ENCODE measurements at regions not wholly inside any gene's neighbourhood (a gene's known extent, or its start where the extent isn't known, plus 50 kb on each side); places are given as distances from the start of the nearest gene placed in this dataset.

DNA sequence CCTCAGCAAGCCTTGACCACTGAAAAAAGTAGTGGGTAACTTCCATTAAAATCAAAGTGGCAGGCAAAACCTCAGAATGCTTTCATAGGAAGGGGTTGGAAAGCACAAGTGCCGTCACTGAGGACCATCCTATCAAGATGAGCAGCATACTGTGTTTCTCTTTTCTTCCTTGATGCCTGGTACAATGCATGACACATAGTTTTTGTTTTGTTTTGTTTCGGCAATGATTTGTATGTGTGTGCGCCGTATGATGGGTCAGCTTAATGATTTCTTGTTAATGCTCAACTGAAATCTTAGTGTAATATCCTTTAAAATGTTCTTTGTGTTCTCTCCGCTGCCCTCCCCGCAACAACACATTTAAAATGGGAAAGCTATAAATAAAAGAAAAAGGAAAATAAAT is 476.4 kb upstream of the KCNMB2 start:
- DNase-seq (ENCODE audit: low spot score): no peak

DNA sequence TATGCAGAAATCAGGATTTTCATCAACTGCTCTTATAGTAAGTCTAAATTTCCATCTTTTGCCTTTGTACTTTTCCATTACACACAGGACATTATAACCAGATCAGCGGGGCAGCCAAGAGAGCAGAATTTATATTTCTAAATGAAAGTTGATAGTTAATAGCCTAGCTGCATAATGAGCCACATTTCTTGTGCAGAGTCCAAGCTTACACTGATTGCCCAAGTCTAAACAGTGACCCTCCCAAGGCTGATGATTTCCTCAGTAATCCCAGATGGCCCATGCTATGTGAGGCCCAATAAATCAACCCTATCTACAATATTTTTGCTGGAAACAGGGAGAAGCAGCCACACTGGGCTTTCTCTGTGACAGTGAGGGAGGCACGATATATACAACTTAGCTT is 475.8 kb upstream of the KCNMB2 start:
- DNase-seq (ENCODE audit: low spot score): peak; percentile 71

DNA sequence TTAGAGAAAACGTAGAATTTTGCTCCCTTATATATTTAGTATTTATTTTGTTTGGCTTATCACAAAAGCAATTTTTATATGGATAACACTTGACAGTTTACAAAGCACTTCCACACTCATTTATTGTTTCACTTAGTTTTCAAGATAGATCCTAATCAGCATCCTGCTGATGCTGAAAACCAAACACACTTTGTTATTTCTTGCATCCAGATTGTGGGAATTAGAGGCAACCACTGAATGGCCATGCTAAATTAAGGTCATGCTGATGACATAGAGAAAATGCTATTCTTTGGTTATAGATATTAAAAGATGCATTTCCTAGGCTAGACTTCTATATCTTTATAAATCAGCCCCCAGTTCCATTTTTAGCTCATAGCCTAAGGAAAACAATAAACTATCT is 474.1 kb upstream of the KCNMB2 start:
- DNase-seq (ENCODE audit: low spot score): no peak

DNA sequence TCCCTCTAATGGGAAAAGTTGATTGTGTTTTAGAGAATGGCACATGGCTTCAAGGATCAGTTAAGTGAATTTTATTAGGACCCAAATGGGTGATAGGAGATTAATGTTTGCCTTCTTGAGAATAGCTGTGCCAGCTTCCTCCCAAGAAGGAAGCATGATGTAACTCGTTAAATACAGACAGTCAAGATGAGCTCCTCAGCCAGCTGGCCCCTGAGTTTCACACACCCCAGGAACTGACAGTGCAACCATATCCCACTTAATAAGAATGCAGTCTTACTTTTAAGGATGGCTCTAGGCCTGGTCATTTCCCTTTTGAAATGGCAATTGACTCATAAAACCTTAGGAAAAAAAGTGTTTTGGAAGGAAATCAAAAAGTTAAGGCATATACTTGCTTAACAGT is 472.8 kb upstream of the KCNMB2 start:
- peak; percentile 44 for DNase-seq (ENCODE audit: low spot score)

DNA sequence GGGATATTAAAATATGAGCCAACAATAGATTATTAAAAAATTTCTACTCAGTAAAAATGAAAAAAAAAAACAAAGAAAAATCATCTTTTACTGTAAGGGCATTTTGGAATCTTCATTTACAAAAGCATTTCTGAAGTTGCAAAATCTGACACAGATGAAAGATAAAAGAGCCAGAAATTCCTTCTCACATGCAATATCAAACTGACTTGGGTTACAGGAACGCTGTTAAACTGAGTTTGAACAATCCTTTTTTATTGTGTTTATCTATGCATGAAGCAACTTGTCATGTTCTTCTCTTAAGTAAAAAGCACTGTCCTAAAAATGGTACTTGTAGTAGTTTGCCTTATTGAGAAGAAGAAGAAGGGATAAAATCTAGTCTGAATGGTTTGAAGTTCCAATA is 468.5 kb upstream of the KCNMB2 start:
- peak; percentile 37 for DNase-seq (ENCODE audit: low spot score)

DNA sequence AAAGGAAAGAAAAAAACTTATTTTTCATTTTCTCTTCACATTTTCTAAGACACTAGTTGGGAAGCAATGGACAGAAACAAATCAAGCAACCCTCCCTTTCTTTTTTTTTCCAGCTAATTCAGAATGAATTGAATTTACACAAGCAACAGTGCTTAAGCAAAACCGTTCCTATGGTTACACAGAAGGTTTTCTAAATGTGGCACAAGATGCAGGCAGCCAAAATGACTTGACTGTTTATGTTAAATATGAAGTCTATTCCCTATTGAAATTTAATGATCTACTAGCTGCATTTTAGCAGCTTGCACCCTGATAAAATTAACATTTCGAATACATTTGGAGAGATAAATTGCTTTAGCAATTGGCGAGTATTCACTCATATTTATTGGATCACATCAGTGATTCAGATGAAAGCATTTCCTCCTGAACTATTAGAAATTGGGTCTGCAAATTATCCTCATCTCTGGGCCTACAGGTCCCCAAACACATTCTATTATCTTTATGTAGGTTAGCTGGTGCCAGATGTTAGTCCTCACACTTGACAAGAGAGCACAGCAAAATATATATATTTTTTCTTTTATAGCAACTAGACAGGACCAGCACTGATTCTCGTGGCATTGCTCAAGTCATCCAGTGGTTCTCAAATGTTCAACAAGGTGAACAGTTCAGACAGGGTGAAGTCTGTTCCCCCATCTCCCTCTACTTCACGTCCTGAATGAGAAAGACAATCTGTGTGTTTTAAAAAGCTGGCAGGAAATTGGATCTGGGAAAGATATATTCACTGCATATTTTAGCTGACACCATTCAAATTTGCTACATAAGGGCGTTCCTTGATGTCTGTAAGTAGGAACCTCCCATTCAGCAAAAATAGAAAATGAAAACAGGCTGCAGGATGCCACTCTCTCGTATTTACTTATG is 463.6 kb upstream of the KCNMB2 start:
- DNase-seq (ENCODE audit: low spot score): no peak

DNA sequence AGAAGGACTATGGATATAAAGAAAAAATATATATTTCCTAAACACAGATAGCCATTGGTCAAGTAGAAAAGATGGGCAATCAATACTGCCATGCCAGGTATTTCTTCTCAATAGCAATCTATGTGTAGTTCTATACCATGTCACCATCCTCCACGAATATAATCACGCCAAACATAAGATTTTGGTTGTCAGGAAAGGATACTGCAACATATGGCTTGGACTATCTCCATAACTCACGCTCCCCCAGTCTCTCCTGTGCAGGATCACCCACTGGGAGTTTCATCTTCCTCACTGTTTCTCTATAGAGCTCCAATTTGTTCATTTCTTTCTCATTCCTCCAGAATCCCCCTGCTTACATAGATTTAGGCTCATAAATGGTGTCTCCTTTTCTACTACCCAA is 462.9 kb upstream of the KCNMB2 start:
- DNase-seq (ENCODE audit: low spot score): no peak

DNA sequence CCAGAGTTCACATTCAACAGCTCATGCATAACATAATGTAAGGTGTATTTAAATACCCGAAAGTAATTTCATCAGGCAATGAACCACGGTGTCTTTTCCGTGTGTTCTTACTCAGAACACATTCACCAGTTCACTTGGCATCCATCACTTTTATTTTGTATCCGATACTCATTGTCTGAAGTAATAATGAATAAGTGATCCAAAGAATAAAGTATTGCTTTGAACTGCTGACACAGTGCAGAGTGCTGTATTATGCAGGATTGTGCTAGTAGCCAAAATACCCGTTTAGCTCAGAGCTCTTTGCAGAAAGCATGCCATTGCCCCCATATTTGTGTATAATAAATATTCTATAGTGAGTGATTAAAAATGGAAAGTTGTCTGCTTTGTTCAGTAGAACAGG is 460.9 kb upstream of the KCNMB2 start:
- DNase-seq (ENCODE audit: low spot score): no peak

DNA sequence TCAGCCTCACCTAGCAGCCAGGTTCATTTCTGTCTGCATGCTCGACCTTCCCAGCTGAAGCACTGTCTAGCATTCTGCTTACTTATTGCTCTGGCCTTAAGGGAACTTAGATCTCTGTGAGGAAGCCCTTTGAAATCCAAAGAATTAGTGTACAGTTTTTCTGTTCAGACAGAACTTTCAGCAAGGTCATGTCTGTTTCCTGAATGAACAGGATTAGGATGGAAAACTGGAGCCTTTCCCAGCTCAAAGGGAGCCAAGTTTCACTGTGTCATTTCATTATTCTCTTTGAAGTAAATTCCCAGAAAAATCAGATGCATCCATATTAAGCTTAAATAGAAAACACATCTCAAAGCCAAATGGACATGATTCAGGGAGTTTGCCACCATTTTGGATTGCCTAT is 457.3 kb upstream of the KCNMB2 start:
- DNase-seq (ENCODE audit: low spot score): peak; percentile 12

DNA sequence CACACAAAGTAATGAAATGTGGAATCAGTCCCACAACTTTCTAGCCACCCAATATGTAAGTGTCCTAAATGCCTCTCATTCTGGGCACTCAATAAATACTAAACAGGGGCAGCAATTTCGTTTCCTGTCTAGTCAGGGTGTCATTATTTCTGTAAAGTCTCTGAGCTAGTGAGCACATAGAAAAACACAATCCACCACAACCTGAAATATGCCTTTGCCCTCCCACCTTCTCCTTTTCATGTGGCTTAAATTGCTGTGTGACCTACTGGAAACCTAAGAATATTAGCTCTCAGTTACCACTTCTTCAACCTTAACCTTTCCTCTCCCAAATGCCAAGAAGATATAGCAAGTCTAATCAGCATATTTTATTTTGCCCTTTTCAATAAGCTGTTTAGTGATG is 456.3 kb upstream of the KCNMB2 start:
- DNase-seq (ENCODE audit: low spot score): no peak

DNA sequence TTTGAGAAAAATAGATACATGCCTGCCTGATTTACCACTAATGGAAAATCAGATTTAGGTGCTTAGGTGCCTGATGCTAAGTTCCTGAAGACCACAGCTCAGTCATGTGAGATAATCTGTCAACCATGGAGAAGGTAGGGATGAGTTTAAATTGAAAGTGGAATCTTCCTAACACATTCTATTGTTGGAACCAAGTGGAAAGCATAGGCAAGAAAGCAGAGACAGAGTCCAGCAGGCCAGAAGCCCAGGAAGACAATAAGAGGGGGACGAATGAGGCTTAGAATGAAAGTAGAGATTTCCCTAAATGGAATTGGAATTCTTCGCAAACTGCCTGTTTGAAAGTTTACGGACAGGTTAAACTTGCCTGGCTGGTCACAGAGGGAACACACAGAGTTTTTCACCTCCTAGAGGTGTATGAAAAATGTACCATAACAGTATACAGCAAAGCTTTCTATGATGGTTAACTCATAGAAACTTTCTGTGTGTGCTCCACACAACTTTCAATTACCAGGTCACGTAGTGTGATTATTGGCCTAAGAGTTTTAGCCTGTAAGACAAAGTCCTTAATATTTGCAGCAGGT is 453.8 kb upstream of the KCNMB2 start:
- DNase-seq (ENCODE audit: low spot score): no peak

DNA sequence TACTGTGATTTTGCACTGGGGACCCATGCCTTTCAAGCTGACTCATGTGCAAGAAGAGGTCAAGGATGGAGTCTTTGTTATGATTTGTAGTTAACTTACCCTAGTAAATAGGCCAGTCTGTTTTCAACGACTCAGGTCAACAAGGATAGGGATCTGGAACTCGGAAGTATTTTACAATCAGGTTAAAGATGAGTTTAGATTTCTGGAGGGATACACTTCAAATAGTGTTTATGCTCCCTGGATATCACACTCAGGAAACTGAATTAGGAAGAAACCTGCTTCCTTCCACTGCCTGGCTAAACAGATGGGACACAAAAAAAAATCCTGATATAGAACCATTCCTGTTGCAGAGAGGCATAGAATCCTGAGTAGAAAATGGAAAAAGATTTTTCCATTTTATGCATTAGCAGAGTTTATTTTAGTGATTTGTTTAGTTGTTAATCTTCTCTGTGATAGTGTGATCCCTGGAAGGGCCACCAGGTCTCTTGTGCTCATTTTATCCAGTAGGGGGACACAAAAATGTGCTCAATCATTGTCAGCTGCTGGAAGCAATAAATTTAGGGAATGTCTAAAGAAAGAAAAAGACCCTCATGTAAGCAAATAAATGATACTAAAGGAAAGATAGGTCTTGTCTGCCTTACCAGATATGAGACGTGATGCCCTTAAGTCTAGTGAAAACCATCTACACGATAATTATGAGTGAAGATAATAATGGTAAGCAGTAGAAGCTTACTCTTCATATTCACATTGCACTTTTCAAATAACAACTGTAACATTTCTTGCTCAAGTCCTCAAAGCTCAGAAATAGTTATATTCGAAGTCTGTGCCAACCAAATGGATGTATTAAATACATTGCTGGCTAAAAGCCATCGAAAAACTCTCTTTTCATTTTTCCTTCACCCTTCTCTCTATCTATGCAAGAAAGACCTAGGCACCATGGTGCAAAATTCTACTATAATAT is 452.1 kb upstream of the KCNMB2 start:
- DNase-seq (ENCODE audit: low spot score): no peak

DNA sequence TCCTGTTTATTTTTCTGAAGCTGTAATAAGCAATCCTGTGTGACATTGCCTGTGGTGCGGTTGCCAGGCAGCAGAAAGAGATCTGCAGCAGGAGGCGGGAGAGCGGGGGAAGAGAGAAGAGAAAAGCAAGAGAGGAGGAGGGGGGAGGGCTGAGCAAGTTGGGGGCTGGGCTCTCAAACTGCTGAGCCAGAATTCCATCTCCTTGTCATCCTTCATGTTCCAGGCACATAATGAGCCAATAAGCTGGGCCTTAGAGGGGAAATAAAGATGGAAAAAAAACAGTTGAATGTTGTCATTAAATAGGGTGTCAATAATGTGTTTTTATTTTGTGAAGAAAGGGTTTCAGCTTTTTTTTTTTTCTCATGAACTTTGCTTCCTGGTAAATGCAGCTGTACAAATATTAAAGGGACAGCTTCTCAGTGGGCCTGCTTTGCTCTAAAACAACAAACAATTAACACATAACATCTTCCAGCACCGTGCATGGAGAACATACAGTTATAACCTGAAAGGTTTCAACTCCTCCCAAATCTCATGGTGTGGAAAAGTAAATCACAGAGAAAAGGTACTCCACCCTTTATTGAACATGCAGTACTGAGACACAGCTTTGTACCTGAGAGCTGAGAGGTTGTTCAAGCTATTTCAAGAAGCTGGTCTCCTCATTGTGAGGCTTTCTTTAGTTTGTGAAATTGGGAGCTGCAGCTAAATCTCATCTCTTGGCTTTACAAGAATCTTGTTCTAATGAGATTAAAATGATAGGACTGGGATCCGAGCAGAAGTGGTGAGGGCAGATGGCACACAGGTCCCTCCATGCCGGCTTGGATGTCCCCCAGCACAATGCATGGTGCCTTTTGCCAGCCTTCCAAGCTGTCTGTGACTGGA is 451.1 kb upstream of the KCNMB2 start:
- peak; percentile 45 for DNase-seq (ENCODE audit: low spot score)

DNA sequence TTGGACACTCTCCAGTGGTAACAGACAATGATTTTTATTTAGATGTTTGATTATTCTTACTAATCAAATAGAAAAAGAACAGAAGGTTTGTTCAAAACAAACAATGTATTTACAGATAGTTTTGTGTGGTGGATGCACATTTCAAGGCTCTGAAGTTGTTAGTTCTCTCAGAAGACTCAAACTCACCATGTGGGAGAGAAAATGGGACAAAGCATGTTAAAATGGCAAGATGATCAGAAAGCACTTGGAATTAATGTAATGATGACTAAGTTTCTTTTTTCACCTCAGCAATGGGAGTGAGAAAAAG is 450.5 kb upstream of the KCNMB2 start:
- DNase-seq (ENCODE audit: low spot score): no peak

DNA sequence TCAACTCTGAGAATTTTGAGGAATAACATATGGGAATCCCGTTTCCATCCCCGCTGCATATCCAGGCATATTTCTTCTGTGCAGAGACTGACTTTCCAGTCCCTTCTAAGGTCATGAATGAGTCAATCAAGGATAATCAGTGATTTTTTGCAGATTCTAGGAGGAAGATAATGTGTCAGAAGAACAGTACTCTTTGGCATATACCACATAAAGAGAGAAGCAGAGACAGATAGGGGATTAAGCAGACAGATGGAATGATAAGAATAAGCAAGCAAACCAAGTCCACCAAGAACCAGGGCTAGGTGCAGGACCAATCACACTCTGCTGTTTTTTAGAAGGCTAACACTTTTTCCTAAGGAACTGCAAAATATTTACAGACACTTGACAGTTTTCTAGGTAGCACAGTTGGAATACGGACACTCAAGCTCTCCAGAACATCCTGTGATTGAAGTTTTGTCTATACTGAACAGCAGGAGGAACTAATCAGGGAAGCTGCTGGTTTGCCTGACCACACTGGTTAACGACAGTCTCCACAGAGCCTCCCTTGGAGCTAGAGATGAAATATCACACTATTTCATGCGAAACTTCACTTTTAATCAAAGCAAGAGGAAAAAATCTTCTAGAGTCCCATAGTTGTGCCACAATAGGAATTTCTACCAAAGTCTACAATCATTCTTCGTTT is 450.0 kb upstream of the KCNMB2 start:
- no peak for DNase-seq (ENCODE audit: low spot score)

DNA sequence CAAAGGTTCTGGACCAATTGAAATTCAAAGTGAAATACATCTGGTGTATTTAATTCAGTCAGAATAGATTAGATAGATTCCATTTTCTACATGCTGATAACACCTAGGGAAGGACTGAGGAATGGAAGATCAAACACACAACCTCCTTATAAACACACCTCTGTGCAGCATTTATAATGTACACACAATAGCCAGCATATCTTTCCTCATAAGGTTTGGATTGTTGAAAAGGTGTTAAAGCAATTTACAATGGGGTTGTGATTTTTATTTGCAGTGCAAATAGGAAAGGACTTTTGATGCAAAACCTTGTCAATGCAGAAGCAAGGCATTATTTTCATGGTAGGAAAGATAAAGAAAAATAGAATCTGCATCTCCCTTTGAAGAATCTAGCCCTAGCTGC is 448.9 kb upstream of the KCNMB2 start:
- DNase-seq (ENCODE audit: low spot score): no peak

DNA sequence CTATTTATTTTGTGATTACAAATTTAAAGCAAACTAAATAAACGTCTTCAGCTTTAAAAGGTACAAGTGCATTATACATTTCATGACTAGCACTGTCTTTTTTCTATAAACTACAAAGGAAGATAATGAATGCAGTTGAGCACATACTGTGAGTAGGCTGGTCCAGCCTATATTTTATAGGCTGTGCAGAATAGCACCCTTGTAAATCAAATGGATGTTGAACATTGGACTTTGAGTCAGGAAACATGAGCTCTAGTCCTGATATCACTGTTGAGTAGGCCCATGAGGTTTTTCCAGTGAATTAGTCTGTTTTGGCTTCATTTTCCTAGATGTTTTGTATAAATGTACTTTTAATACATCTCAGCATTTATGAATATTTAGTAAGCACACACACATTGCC is 447.3 kb upstream of the KCNMB2 start:
- no peak for DNase-seq (ENCODE audit: low spot score)

DNA sequence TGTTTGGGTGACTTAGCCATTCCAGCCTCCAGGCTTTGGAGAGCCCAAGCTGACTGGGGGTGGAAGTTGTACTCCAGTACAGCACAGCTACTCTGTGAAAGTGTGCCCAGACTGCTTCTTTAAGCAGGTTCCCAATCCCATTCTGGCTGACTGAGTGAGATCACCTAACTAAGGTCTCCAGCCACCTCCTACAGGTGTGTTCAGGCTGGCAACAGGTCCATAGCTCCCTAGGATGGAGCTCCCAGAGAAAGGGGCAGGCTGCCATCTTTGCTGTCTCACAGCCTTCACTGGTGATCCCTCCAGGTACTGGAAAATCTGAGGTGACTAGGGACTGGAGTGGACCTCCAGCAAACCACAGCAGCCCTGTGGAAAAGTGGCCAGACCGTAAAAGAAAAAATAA is 445.3 kb upstream of the KCNMB2 start:
- DNase-seq (ENCODE audit: low spot score): no peak

DNA sequence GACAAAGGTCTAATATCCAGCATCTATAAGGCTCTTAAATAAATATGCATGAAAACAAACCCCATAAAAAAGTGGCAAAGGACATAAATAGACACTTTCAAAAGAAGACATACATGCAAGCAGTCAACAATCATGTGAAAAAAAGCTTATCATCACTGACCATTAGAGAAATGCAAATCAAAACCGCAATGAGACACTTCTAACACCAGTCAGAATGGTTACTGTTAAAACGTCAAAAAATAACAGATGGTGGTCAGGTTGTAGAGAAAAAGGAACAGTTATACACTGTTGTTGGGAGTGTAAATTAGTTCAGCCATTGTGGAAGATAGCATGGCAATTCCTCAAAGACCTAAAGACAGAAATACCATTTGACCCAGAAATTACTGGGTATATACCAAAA is 440.7 kb upstream of the KCNMB2 start:
- DNase-seq (ENCODE audit: low spot score): no peak

DNA sequence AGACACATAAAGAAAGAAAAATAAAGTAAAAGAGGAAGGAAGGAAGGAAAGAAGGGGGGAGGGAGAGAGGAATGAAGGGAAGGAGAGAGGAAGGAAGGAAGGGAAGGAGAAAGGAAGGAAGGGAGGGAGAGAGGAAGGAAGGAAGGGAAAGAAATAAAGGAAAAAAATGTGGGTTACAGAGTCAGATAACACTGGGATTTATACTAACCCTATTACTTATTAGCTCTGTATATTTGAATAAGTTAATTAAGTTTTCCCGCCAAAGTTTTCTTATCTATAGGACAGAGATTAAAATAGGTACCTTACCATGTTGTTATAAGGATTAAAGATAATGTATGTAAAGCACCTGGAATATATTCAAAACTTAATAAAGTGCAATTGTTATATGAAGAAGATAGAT is 439.3 kb upstream of the KCNMB2 start:
- DNase-seq (ENCODE audit: low spot score): no peak

DNA sequence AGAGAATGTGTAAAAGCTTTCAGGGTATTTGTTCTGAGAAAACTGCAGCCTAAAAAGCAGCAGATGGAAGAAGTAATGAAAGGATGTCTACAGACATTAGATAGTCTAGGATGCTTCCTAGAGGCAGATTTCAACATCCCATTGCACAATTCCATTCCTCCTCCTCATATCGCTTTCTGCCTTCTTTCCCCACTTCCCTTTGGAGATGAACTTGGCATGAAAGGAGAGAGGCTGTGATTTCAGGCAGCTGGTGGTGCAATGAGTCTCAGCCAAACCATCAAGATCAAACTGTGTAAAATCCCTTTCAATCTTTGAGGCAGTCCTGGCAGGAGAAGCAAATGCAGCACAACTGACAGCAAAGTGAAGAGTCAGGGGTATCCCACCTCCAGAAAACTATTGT is 438.7 kb upstream of the KCNMB2 start:
- DNase-seq (ENCODE audit: low spot score): peak; percentile 68
